Neuronal stem cell (in vitro differentiated cells): ENCODE measurements at regions not wholly inside any gene's neighbourhood (a gene's known extent, or its start where the extent isn't known, plus 50 kb on each side); places are given as distances from the start of the nearest gene placed in this dataset.

ENCODE experiments used
- DNase-seq: peaks from one replicate; pipeline ENCODE4 v3.0.0-alpha.2; 2013; ENCODE audit warnings: low spot score
- H2AFZ ChIP-seq: one replicate; pipeline ENCODE4 v1.6.1; 2013; ENCODE audit warnings: mild to moderate bottlenecking, low read length, inconsistent platforms
- H2AK5ac ChIP-seq: 2 replicates; pipeline ENCODE4 v1.6.1; 2013; ENCODE audit warnings: low read depth, mild to moderate bottlenecking, inconsistent platforms, low read length, moderate library complexity, mixed read lengths
- H2BK120ac ChIP-seq: 2 replicates; pipeline ENCODE4 v1.6.1; 2013; ENCODE audit warnings: low read depth, mild to moderate bottlenecking, inconsistent platforms, low read length, moderate library complexity, mixed read lengths
- H2BK12ac ChIP-seq: one replicate; pipeline ENCODE4 v1.6.1; 2013; ENCODE audit warnings: low read length, inconsistent platforms
- H2BK15ac ChIP-seq: 2 replicates; pipeline ENCODE4 v1.6.1; 2013; ENCODE audit warnings: mild to moderate bottlenecking, low read length, inconsistent platforms, mixed read lengths
- H2BK5ac ChIP-seq: one replicate; pipeline ENCODE4 v1.6.1; 2013; ENCODE audit warnings: inconsistent platforms, mild to moderate bottlenecking, low read length, moderate library complexity
- H3K14ac ChIP-seq: one replicate; pipeline ENCODE4 v1.6.1; 2013; ENCODE audit warnings: low read length, inconsistent platforms
- H3K18ac ChIP-seq: 2 replicates; pipeline ENCODE4 v1.6.1; 2013; ENCODE audit warnings: low read length, inconsistent platforms
- H3K23ac ChIP-seq: 2 replicates; pipeline ENCODE4 v1.6.1; 2013; ENCODE audit warnings: low read depth, mild to moderate bottlenecking, mixed read lengths, low read length, inconsistent platforms; ENCODE audit not compliant: poor library complexity
- H3K27ac ChIP-seq: replicated peaks from 3 replicates; pipeline ENCODE4 v1.5.1; 2013; ENCODE audit warnings: low read length, inconsistent platforms
- H3K27me3 ChIP-seq, 3 experiments: 2 replicates each; pipeline ENCODE4 v1.6.1; 2013; ENCODE audit warnings: low read length in 3 of 3, mild to moderate bottlenecking in 2 of 3, inconsistent platforms in 1 of 3, low read depth in 1 of 3, mixed read lengths in 1 of 3, moderate library complexity in 1 of 3; ENCODE audit not compliant: control insufficient read depth in 3 of 3, insufficient read depth in 3 of 3
- H3K36me3 ChIP-seq, 2 donors: replicated peaks in 1 of 2; 2 replicates each; pipeline ENCODE4 v1.6.1; 2013; ENCODE audit warnings: low read length in 2 of 2; ENCODE audit not compliant: control insufficient read depth in 2 of 2, insufficient read depth in 2 of 2
- H3K4ac ChIP-seq: 2 replicates; pipeline ENCODE4 v1.6.1; 2013; ENCODE audit warnings: inconsistent platforms, mild to moderate bottlenecking, low read length, moderate library complexity
- H3K4me1 ChIP-seq, 2 donors: 1 replicate in 1 of 2; 2 replicates in 1 of 2; pipeline ENCODE4 v1.6.1; 2013; ENCODE audit warnings: low read length in 2 of 2, low read depth in 1 of 2; ENCODE audit not compliant: control insufficient read depth in 2 of 2, insufficient read depth in 1 of 2
- H3K4me2 ChIP-seq: one replicate; pipeline ENCODE4 v1.6.1; 2013; ENCODE audit warnings: mild to moderate bottlenecking, low read length, inconsistent platforms; ENCODE audit not compliant: insufficient read depth, poor library complexity, severe bottlenecking
- H3K4me3 ChIP-seq, 2 donors: 2 replicates each; pipeline ENCODE4 v1.5.1; 2013; ENCODE audit warnings: low read length in 2 of 2, mild to moderate bottlenecking in 2 of 2, inconsistent platforms in 1 of 2, moderate library complexity in 1 of 2
- H3K79me1 ChIP-seq: one replicate; pipeline ENCODE4 v1.6.1; 2013; ENCODE audit warnings: low read depth, mild to moderate bottlenecking, inconsistent platforms, low read length, moderate library complexity
- H3K9ac ChIP-seq: one replicate; pipeline ENCODE4 v1.6.1; 2013; ENCODE audit warnings: mild to moderate bottlenecking, low read depth, low read length, inconsistent platforms; ENCODE audit not compliant: poor library complexity
- H3K9me3 ChIP-seq, 2 donors: replicated peaks in 1 of 2; 2 replicates each; pipeline versions ENCODE3 to v1.6.1; 2013; ENCODE audit warnings: low read length in 2 of 2, mild to moderate bottlenecking in 2 of 2, inconsistent platforms in 1 of 2, low read depth in 1 of 2, mixed read lengths in 1 of 2, moderate library complexity in 1 of 2; ENCODE audit not compliant: control insufficient read depth in 2 of 2, insufficient read depth in 1 of 2
- H4K8ac ChIP-seq: one replicate; pipeline ENCODE4 v1.6.1; 2013; ENCODE audit warnings: low read depth, mild to moderate bottlenecking, inconsistent platforms, low read length, moderate library complexity
- H4K91ac ChIP-seq: one replicate; pipeline ENCODE4 v1.6.1; 2013; ENCODE audit warnings: low read length, low read depth, mild to moderate bottlenecking, inconsistent platforms; ENCODE audit not compliant: poor library complexity
- WGBS, 2 donors: extraction: QIAGEN DNeasy Blood & Tissue Kit; methylation state at CpG; one replicate each; pipeline ENCODE4 v1.1.7; 2013; ENCODE audit warnings: missing lambda C conversion rate in 2 of 2, mixed read lengths in 1 of 2; ENCODE audit not compliant: insufficient read length in 2 of 2, insufficient replicate concordance in 1 of 2; ENCODE audit errors: extremely low coverage in 2 of 2; 5-methylcytosine and 5-hydroxymethylcytosine counted together

DNA sequence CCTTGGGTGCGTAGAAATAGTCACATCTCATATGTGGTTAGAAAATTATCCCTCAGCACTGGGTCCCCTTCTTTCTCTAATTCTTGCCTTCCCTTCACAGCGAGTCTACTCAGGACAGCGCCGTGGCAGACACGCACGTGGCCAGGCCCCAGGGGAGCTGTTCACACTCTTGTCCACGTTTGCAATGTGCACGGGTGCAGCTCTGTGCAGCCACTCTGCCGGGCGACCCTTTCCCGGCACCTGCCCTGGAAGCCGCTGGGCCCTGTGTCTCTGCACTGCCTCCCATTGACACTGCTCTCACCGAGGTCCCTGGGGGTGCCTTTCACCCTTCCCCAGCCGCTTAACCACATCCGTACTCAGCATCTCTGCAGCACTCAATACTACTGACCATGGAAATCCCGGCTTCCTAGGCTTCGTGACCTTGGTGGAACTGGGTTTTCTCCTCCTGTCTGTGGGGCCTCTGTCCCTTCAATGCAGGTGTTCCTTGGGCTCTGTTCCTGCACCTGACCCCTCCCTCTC lies 104.9 kb downstream of the DACT2 start:
- peaks cover 0 to 5% (median 0%) of the 10 kb centered on the region in 3 experiments for H3K27me3 ChIP-seq
- no peak overlapping the region for H3K4me2 ChIP-seq
- H4K8ac ChIP-seq = no peak overlapping the region
- H2BK15ac ChIP-seq = peak overlapping the region; percentile 82
- peak overlapping the region; percentile 76 for H2BK5ac ChIP-seq
- peaks cover 22 to 34% of the 10 kb centered on the region in 2 donors for H3K4me1 ChIP-seq
- no peaks in the 10 kb centered on the region for H3K79me1 ChIP-seq
- no peak overlapping the region for H3K4me3 ChIP-seq
- H3K9me3 ChIP-seq = no peaks in the 10 kb centered on the region
- H3K23ac ChIP-seq = no peak overlapping the region
- no peak overlapping the region for H3K14ac ChIP-seq
- DNase-seq = no peak
- H3K18ac ChIP-seq = peak overlapping the region; percentile 16
- no CpG with 5 or more reads among the region's 17 CpGs for WGBS, 2 donors
- H2AK5ac ChIP-seq = peak overlapping the region; percentile 59
- no peak overlapping the region for H2AFZ ChIP-seq
- H2BK120ac ChIP-seq = no peak overlapping the region
- H3K36me3 ChIP-seq = no peaks in the 10 kb centered on the region
- no peak overlapping the region for H4K91ac ChIP-seq
- H3K9ac ChIP-seq = peak overlapping the region; percentile 25
- no peak overlapping the region for H3K4ac ChIP-seq
- H3K27ac ChIP-seq = no peak overlapping the region
- peak overlapping the region; percentile 77 for H2BK12ac ChIP-seq

DNA sequence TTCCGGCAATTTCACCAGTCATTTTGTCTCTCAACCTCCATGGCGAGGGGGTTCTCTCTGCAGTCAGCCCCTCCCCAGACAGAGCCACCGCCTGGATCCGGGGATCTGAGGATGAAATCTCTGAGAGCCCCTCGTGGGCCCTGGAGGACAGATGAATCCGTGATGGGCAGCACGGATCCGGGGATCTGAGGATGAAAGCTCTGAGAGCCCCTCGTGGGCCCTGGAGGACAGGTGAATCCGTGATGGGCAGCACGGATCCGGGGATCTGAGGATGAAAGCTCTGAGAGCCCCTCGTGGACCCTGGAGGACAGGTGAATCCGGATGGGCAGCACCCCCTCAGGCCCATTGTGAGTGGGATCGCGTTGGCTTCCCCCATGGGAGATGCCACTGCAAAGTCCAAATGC lies 106.5 kb downstream of the DACT2 start:
- H3K27me3 ChIP-seq = peaks cover 0 to 3% (median 0%) of the 10 kb centered on the region in 3 experiments

DNA sequence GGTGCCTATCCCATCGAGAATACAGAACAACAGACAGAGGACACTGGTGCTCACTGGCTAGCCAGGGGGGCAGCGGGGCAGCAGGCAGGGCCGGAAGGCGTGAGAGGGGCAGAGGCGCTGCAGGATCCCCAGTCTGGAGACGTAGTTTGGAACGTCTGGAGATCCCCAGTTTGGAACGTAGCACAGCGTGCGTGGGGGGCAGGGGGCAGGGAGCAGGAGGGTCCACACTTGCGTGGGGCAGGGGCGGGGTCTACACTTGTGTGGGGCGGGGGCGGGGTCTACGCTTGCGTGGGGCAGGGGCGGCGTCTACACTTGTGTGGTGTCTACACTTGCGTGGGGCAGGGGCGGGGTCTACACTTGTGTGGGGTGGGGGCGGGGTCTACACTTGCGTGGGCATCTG lies 107.2 kb downstream of the DACT2 start:
- WGBS, 2 donors = no CpG with 5 or more reads among the region's 22 CpGs
- no peak overlapping the region for H4K8ac ChIP-seq

More for the DNA sequence above, 106.5 kb downstream of the DACT2 start:
- H3K4me3 ChIP-seq = no peak overlapping the region
- peaks cover 31 to 35% of the 10 kb centered on the region in 2 donors for H3K4me1 ChIP-seq
- no peak overlapping the region for H3K4ac ChIP-seq
- H3K9me3 ChIP-seq = no peaks in the 10 kb centered on the region
- no peaks in the 10 kb centered on the region for H3K36me3 ChIP-seq
- no peak overlapping the region for H3K4me2 ChIP-seq
- no CpG with 5 or more reads among the region's 16 CpGs for WGBS, 2 donors
- no peak overlapping the region for H2BK5ac ChIP-seq
- H2AFZ ChIP-seq = no peak overlapping the region
- no peak for DNase-seq
- H2BK120ac ChIP-seq = no peak overlapping the region
- no peak overlapping the region for H3K23ac ChIP-seq
- no peak overlapping the region for H3K27ac ChIP-seq
- no peak overlapping the region for H4K8ac ChIP-seq
- no peak overlapping the region for H3K18ac ChIP-seq
- H3K14ac ChIP-seq = no peak overlapping the region
- no peaks in the 10 kb centered on the region for H3K79me1 ChIP-seq
- H2AK5ac ChIP-seq = peak overlapping the region; percentile 37
- no peak overlapping the region for H2BK15ac ChIP-seq
- H3K9ac ChIP-seq = no peak overlapping the region
- no peak overlapping the region for H4K91ac ChIP-seq
- H2BK12ac ChIP-seq = no peak overlapping the region

DNA sequence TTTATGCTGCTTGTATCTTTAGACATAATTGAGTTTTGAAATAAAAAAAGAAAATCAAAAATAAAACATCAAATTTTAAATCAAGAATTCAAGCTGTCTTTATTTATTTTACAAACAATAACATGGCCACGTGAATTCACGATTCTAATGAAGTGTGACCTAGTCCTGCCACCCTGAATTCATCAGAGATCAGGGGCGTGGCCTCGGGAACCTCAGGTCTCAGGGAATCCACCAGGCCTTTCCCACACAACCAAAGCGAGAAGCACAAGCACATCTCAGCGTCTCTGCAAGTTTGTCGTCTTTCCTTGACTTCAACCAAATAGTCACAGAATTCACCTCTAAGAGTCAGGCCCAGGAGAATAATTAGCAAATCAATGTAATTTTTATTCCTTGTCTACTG lies 107.9 kb downstream of the DACT2 start:
- DNase-seq = no peak
- Histone ChIP-seq H4K91ac (no peak overlapping the region), H3K14ac (no peak overlapping the region), H3K27ac (no peak overlapping the region), H3K36me3 (no peaks in the 10 kb centered on the region), H3K4ac (no peak overlapping the region), H3K9ac (no peak overlapping the region), H2BK12ac (no peak overlapping the region), H2AK5ac (no peak overlapping the region), H3K79me1 (no peaks in the 10 kb centered on the region), H3K9me3 (no peaks in the 10 kb centered on the region), H3K23ac (no peak overlapping the region), H3K18ac (no peak overlapping the region), H3K4me1 (peaks cover 25 to 26% of the 10 kb centered on the region in 2 donors), H3K4me3 (no peak overlapping the region), H2AFZ (no peak overlapping the region), H2BK15ac (no peak overlapping the region), H3K27me3 (peaks cover 0 to 3% (median 0%) of the 10 kb centered on the region in 3 experiments), H2BK120ac (no peak overlapping the region), H2BK5ac (no peak overlapping the region), H4K8ac (no peak overlapping the region), H3K4me2 (no peak overlapping the region)
- no CpG with 5 or more reads among the region's 7 CpGs for WGBS, 2 donors

More for the DNA sequence above, 107.2 kb downstream of the DACT2 start:
- H2AFZ ChIP-seq = no peak overlapping the region
- no peaks in the 10 kb centered on the region for H3K9me3 ChIP-seq
- H3K14ac ChIP-seq = no peak overlapping the region
- no peak for DNase-seq
- no peak overlapping the region for H3K27ac ChIP-seq
- no peaks in the 10 kb centered on the region for H3K36me3 ChIP-seq
- peak overlapping the region; percentile 4 for H2BK15ac ChIP-seq
- H3K4me3 ChIP-seq = no peak overlapping the region
- H3K4ac ChIP-seq = no peak overlapping the region
- peak overlapping the region; percentile 29 for H3K23ac ChIP-seq
- no peaks in the 10 kb centered on the region for H3K79me1 ChIP-seq
- H3K27me3 ChIP-seq = peaks cover 0 to 3% (median 0%) of the 10 kb centered on the region in 3 experiments
- H4K91ac ChIP-seq = no peak overlapping the region
- H3K18ac ChIP-seq = peak overlapping the region; percentile 36
- H2BK120ac ChIP-seq = no peak overlapping the region
- H3K4me2 ChIP-seq = no peak overlapping the region
- no peak overlapping the region for H2BK5ac ChIP-seq
- H3K9ac ChIP-seq = no peak overlapping the region
- no peak overlapping the region for H2BK12ac ChIP-seq
- H2AK5ac ChIP-seq = peak overlapping the region; percentile 12
- peaks cover 28 to 32% of the 10 kb centered on the region in 2 donors for H3K4me1 ChIP-seq
